GM23338 (cell line): ENCODE measurements at regions not wholly inside any gene's neighbourhood (a gene's known extent, or its start where the extent isn't known, plus 50 kb on each side); places are given as distances from the start of the nearest gene placed in this dataset.

ENCODE experiments used
- ATAC-seq: fragments of 200-7000 bp; cut with Tn5 transposase; 3 replicates; pipeline ENCODE4 v1.9.1; 2020
- DNase-seq: peaks from one replicate; pipeline ENCODE4 v3.0.0-alpha.2; 2015; ENCODE audit warnings: low spot score
- H2AFZ ChIP-seq: fragments of 200-600 bp; sonication (generic); 2 replicates; pipeline ENCODE4 v1.8.0; 2016; ENCODE audit warnings: antibody characterized with exemption, mild to moderate bottlenecking, moderate library complexity
- H3F3A ChIP-seq: fragments of 200-600 bp; sonication (generic); replicated peaks from 2 replicates; pipeline ENCODE4 v1.8.0; 2017; ENCODE audit warnings: antibody characterized with exemption, mixed run types, low read depth
- H3K27ac ChIP-seq: fragments of 200-600 bp; sonication (generic); 2 replicates; pipeline ENCODE4 v1.6.1; 2016; ENCODE audit warnings: low read depth
- H3K27me3 ChIP-seq: fragments of 200-600 bp; sonication (generic); 2 replicates; pipeline ENCODE4 v1.8.0; 2016; ENCODE audit warnings: mild to moderate bottlenecking, mixed run types, moderate library complexity; ENCODE audit not compliant: insufficient read depth
- H3K36me3 ChIP-seq: fragments of 200-600 bp; sonication (generic); 2 replicates; pipeline ENCODE4 v1.8.0; 2016; ENCODE audit warnings: mild to moderate bottlenecking; ENCODE audit not compliant: insufficient read depth
- H3K4me1 ChIP-seq: fragments of 200-600 bp; sonication (generic); 2 replicates; pipeline ENCODE4 v1.8.0; 2016; ENCODE audit warnings: mild to moderate bottlenecking, moderate library complexity; ENCODE audit not compliant: insufficient read depth
- H3K4me2 ChIP-seq: fragments of 200-600 bp; sonication (generic); 2 replicates; pipeline ENCODE4 v1.7.1; 2017; ENCODE audit warnings: mixed run types
- H3K4me3 ChIP-seq: fragments of 200-600 bp; sonication (generic); 2 replicates; pipeline ENCODE4 v1.6.1; 2016; ENCODE audit warnings: mixed run types
- H3K79me2 ChIP-seq: fragments of 200-600 bp; sonication (generic); replicated peaks from 2 replicates; pipeline ENCODE4 v1.8.0; 2017; ENCODE audit warnings: mild to moderate bottlenecking; ENCODE audit not compliant: insufficient read depth
- H3K9me2 ChIP-seq: fragments of 200-600 bp; sonication (generic); 2 replicates; pipeline ENCODE4 v1.8.0; 2017; ENCODE audit not compliant: insufficient read depth
- H4K20me1 ChIP-seq: fragments of 200-600 bp; sonication (generic); replicated peaks from 2 replicates; pipeline ENCODE4 v1.8.0; 2017; ENCODE audit warnings: mild to moderate bottlenecking; ENCODE audit not compliant: insufficient read depth
- H3K27ac Mint-ChIP-seq: 2 replicates; pipeline ENCODE4 v1.8.0; 2020; ENCODE audit warnings: inconsistent platforms, mild to moderate bottlenecking, moderate library complexity, mixed read lengths
- H3K27me3 Mint-ChIP-seq: 3 replicates; pipeline ENCODE4 v1.8.0; 2022; ENCODE audit warnings: low read depth, mild to moderate bottlenecking, moderate library complexity, mixed read lengths, inconsistent platforms; ENCODE audit not compliant: insufficient read depth, poor library complexity
- H3K36me3 Mint-ChIP-seq: 3 replicates; pipeline ENCODE4 v1.8.0; 2021; ENCODE audit warnings: low read depth, mild to moderate bottlenecking, inconsistent platforms, moderate library complexity, mixed read lengths
- H3K4me1 Mint-ChIP-seq: 3 replicates; pipeline ENCODE4 v1.8.0; 2020; ENCODE audit warnings: mild to moderate bottlenecking, inconsistent platforms, mixed read lengths
- H3K4me3 Mint-ChIP-seq: 3 replicates; pipeline ENCODE4 v1.8.0; 2021; ENCODE audit warnings: moderate library complexity, mild to moderate bottlenecking, inconsistent platforms, mixed read lengths
- H3K9me3 Mint-ChIP-seq: 3 replicates; pipeline ENCODE4 v1.8.0; 2020; ENCODE audit warnings: moderate library complexity, mild to moderate bottlenecking, inconsistent platforms, mixed read lengths
- CREB1 ChIP-seq: fragments of 250-450 bp; sonication (Bioruptor Pico); IDR thresholded peaks from 2 replicates; pipeline ENCODE4 v1.5.0; 2020; ENCODE audit warnings: low read depth, mild to moderate bottlenecking, moderate library complexity
- CTCF ChIP-seq, 2 experiments: fragments of 200-600 bp in 1 of 2; sonication (generic) in 1 of 2; conservative IDR thresholded peaks; 2 replicates each; pipeline versions ENCODE4 v1.5.1 to v1.6.1; 2016 to 2017; ENCODE audit warnings: antibody characterized with exemption in 2 of 2, low read depth in 2 of 2, mild to moderate bottlenecking in 2 of 2, moderate library complexity in 1 of 2
- ETS1 ChIP-seq: IDR thresholded peaks from 2 replicates; pipeline ENCODE4 v1.6.1; 2016; ENCODE audit warnings: antibody characterized with exemption
- EZH2 ChIP-seq: fragments of 200-600 bp; sonication (generic); IDR thresholded peaks from one replicate; pipeline ENCODE4 v1.8.0; 2017; ENCODE audit warnings: antibody characterized with exemption, mild to moderate bottlenecking, low read depth; ENCODE audit not compliant: unreplicated experiment
- EZH2phosphoT487 ChIP-seq: fragments of 200-600 bp; sonication (generic); IDR thresholded peaks from one replicate; pipeline ENCODE4 v1.8.1; 2018; ENCODE audit warnings: antibody characterized with exemption; ENCODE audit not compliant: unreplicated experiment
- NANOG ChIP-seq: IDR thresholded peaks from 2 replicates; pipeline ENCODE4 v1.6.1; 2016; ENCODE audit warnings: antibody characterized with exemption, borderline replicate concordance
- REST ChIP-seq: IDR thresholded peaks from one replicate; pipeline ENCODE4 v1.6.1; 2018; ENCODE audit warnings: antibody characterized with exemption; ENCODE audit not compliant: unreplicated experiment
- STAT1 ChIP-seq: IDR thresholded peaks from one replicate; pipeline ENCODE4 v1.6.1; 2016; ENCODE audit warnings: antibody characterized with exemption; ENCODE audit not compliant: unreplicated experiment
- ZNF114 ChIP-seq: fragments of 250-450 bp; sonication (Bioruptor Pico); IDR thresholded peaks from 2 replicates; pipeline ENCODE4 v1.5.0; 2020; ENCODE audit warnings: mild to moderate bottlenecking, moderate library complexity
- ZNF331 ChIP-seq: fragments of 250-450 bp; sonication (Bioruptor Pico); IDR thresholded peaks from 2 replicates; pipeline ENCODE4 v1.5.0; 2020; ENCODE audit warnings: low read depth, mild to moderate bottlenecking, moderate library complexity
- TF ChIP-seq, protein P1 (sequence below): fragments of 250-450 bp; sonication (Bioruptor Pico); IDR thresholded peaks from 2 replicates; pipeline ENCODE4 v1.5.0; 2020; ENCODE audit warnings: mild to moderate bottlenecking, moderate library complexity

DNA sequence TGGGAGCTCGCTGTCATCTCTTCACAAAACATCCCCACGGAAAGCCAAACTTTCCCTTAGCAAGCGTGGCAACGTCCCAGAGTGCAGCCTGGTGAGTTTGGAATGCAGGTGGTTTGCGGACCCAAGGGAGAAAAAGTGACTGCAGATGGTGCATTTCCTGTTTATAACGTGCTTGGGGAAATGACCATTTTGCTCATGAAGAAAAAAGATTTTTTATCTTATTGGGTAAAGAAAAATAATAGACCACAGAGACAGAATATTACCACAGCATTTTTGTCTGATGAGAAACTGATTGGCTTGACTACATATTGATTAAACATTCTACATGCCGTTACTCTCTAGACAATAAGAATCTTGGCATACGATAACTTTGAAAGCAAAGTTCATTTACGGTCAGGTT, 136.5 kb downstream of the COPS8 start:
- no peaks in the 10 kb centered on the region for H3F3A ChIP-seq
- H3K4me3 Mint-ChIP-seq = no peak overlapping the region
- H3K79me2 ChIP-seq = no peaks in the 10 kb centered on the region
- H3K36me3 Mint-ChIP-seq = no peaks in the 10 kb centered on the region
- H3K9me2 ChIP-seq = peaks cover 8% of the 10 kb centered on the region; the same call in 1 of the 2 replicates
- H3K4me1 Mint-ChIP-seq = peaks cover 32% of the 10 kb centered on the region
- H4K20me1 ChIP-seq = no peaks in the 10 kb centered on the region
- no peaks in the 10 kb centered on the region for H3K27me3 ChIP-seq
- peaks cover 12% of the 10 kb centered on the region; the same call in 1 of the 2 replicates for H3K4me1 ChIP-seq
- ATAC-seq = no peak
- no peak overlapping the region for H3K4me3 ChIP-seq
- no peak overlapping the region for H3K27ac Mint-ChIP-seq
- H3K27ac ChIP-seq = no peak overlapping the region
- no peak overlapping the region for H3K4me2 ChIP-seq
- no peak for TF ChIP-seq ETS1
- no peak for TF ChIP-seq EZH2phosphoT487
- no peak for TF ChIP-seq ZNF331 (CRISPR knock-in tag)
- no peak for TF ChIP-seq EZH2
- no peak for TF ChIP-seq STAT1
- no peak for TF ChIP-seq REST
- no peak for TF ChIP-seq CTCF (conservative IDR thresholded peaks at IDR 0.05; ENCODE audit: low read depth in 2 of 2)
- no peak for TF ChIP-seq CREB1 (CRISPR knock-in tag)
- TF ChIP-seq, protein P1, sequence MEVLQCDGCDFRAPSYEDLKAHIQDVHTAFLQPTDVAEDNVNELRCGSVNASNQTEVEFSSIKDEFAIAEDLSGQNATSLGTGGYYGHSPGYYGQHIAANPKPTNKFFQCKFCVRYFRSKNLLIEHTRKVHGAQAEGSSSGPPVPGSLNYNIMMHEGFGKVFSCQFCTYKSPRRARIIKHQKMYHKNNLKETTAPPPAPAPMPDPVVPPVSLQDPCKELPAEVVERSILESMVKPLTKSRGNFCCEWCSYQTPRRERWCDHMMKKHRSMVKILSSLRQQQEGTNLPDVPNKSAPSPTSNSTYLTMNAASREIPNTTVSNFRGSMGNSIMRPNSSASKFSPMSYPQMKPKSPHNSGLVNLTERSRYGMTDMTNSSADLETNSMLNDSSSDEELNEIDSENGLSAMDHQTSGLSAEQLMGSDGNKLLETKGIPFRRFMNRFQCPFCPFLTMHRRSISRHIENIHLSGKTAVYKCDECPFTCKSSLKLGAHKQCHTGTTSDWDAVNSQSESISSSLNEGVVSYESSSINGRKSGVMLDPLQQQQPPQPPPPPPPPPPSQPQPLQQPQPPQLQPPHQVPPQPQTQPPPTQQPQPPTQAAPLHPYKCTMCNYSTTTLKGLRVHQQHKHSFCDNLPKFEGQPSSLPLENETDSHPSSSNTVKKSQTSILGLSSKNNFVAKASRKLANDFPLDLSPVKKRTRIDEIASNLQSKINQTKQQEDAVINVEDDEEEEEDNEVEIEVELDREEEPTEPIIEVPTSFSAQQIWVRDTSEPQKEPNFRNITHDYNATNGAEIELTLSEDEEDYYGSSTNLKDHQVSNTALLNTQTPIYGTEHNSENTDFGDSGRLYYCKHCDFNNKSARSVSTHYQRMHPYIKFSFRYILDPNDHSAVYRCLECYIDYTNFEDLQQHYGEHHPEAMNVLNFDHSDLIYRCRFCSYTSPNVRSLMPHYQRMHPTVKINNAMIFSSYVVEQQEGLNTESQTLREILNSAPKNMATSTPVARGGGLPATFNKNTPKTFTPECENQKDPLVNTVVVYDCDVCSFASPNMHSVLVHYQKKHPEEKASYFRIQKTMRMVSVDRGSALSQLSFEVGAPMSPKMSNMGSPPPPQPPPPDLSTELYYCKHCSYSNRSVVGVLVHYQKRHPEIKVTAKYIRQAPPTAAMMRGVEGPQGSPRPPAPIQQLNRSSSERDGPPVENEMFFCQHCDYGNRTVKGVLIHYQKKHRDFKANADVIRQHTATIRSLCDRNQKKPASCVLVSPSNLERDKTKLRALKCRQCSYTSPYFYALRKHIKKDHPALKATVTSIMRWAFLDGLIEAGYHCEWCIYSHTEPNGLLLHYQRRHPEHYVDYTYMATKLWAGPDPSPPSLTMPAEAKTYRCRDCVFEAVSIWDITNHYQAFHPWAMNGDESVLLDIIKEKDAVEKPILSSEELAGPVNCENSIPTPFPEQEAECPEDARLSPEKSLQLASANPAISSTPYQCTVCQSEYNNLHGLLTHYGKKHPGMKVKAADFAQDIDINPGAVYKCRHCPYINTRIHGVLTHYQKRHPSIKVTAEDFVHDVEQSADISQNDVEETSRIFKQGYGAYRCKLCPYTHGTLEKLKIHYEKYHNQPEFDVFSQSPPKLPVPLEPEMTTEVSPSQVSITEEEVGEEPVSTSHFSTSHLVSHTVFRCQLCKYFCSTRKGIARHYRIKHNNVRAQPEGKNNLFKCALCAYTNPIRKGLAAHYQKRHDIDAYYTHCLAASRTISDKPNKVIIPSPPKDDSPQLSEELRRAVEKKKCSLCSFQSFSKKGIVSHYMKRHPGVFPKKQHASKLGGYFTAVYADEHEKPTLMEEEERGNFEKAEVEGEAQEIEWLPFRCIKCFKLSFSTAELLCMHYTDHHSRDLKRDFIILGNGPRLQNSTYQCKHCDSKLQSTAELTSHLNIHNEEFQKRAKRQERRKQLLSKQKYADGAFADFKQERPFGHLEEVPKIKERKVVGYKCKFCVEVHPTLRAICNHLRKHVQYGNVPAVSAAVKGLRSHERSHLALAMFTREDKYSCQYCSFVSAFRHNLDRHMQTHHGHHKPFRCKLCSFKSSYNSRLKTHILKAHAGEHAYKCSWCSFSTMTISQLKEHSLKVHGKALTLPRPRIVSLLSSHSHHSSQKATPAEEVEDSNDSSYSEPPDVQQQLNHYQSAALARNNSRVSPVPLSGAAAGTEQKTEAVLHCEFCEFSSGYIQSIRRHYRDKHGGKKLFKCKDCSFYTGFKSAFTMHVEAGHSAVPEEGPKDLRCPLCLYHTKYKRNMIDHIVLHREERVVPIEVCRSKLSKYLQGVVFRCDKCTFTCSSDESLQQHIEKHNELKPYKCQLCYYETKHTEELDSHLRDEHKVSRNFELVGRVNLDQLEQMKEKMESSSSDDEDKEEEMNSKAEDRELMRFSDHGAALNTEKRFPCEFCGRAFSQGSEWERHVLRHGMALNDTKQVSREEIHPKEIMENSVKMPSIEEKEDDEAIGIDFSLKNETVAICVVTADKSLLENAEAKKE = no peak
- no peak for TF ChIP-seq NANOG
- no peak for TF ChIP-seq ZNF114
- no peaks in the 10 kb centered on the region for H3K9me3 Mint-ChIP-seq
- DNase-seq = no peak
- H2AFZ ChIP-seq = peak overlapping the region; percentile 74; the same call in 1 of the 2 replicates
- peaks cover 4% of the 10 kb centered on the region for H3K27me3 Mint-ChIP-seq
- H3K36me3 ChIP-seq = no peaks in the 10 kb centered on the region
